ENCODE measurements at regions not wholly inside any gene's neighbourhood (a gene's known extent, or its start where the extent isn't known, plus 50 kb on each side); places are given as distances from the start of the nearest gene placed in this dataset.

DNA sequence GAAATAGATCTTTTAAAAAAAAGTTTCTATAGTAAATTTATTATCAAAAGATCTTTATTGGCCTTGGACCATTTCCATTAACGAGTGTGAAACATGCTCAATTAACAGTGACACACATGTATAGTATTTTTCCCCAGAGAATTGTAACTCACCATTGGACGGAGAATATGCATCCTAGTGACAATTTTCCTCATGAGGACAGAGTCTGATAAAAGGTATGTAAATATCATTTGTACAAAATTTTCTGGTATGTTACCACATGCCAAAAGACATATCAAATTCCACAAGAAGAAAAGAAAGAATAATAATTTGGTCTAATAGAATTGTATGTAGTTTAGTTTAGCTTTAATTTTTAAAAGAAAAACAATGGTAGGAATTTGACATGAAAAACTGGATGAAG, 1096.0 kb upstream of the FLRT2 start:
- TF ChIP-seq, protein P1, sequence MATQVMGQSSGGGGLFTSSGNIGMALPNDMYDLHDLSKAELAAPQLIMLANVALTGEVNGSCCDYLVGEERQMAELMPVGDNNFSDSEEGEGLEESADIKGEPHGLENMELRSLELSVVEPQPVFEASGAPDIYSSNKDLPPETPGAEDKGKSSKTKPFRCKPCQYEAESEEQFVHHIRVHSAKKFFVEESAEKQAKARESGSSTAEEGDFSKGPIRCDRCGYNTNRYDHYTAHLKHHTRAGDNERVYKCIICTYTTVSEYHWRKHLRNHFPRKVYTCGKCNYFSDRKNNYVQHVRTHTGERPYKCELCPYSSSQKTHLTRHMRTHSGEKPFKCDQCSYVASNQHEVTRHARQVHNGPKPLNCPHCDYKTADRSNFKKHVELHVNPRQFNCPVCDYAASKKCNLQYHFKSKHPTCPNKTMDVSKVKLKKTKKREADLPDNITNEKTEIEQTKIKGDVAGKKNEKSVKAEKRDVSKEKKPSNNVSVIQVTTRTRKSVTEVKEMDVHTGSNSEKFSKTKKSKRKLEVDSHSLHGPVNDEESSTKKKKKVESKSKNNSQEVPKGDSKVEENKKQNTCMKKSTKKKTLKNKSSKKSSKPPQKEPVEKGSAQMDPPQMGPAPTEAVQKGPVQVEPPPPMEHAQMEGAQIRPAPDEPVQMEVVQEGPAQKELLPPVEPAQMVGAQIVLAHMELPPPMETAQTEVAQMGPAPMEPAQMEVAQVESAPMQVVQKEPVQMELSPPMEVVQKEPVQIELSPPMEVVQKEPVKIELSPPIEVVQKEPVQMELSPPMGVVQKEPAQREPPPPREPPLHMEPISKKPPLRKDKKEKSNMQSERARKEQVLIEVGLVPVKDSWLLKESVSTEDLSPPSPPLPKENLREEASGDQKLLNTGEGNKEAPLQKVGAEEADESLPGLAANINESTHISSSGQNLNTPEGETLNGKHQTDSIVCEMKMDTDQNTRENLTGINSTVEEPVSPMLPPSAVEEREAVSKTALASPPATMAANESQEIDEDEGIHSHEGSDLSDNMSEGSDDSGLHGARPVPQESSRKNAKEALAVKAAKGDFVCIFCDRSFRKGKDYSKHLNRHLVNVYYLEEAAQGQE (IDR thresholded peaks at IDR 0.05) = no peak
- TF ChIP-seq HOXA7 (CRISPR knock-in tag; IDR thresholded peaks at IDR 0.05) (no peak), EHMT2 (IDR thresholded peaks at IDR 0.05; ENCODE audit: low read depth) (no peak), MAFK (IDR thresholded peaks at IDR 0.05; ENCODE audit: partially characterized antibody) (no peak), RCOR1 (IDR thresholded peaks at IDR 0.05; ENCODE audit: low read depth, low read length) (no peak), EP300 (IDR thresholded peaks at IDR 0.05) (no peak), POLR2A (IDR thresholded peaks at IDR 0.05; ENCODE audit: low read length) (no peak), RAD21 (conservative IDR thresholded peaks at IDR 0.05 in 1 of 2, IDR thresholded peaks at IDR 0.05 in 1 of 2) (no peak), CBX2 (IDR thresholded peaks at IDR 0.05; ENCODE audit: borderline replicate concordance, low read depth) (no peak), CHD4 (IDR thresholded peaks at IDR 0.05; ENCODE audit: borderline replicate concordance) (no peak), SMC3 (IDR thresholded peaks at IDR 0.05) (no peak), NPAS2 (CRISPR knock-in tag; IDR thresholded peaks at IDR 0.05; ENCODE audit: borderline replicate concordance) (no peak)
- TF ChIP-seq, protein P2, sequence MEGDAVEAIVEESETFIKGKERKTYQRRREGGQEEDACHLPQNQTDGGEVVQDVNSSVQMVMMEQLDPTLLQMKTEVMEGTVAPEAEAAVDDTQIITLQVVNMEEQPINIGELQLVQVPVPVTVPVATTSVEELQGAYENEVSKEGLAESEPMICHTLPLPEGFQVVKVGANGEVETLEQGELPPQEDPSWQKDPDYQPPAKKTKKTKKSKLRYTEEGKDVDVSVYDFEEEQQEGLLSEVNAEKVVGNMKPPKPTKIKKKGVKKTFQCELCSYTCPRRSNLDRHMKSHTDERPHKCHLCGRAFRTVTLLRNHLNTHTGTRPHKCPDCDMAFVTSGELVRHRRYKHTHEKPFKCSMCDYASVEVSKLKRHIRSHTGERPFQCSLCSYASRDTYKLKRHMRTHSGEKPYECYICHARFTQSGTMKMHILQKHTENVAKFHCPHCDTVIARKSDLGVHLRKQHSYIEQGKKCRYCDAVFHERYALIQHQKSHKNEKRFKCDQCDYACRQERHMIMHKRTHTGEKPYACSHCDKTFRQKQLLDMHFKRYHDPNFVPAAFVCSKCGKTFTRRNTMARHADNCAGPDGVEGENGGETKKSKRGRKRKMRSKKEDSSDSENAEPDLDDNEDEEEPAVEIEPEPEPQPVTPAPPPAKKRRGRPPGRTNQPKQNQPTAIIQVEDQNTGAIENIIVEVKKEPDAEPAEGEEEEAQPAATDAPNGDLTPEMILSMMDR (IDR thresholded peaks at IDR 0.05) = no peak
